GM13976 (cell line): ENCODE measurements at regions not wholly inside any gene's neighbourhood (a gene's known extent, or its start where the extent isn't known, plus 50 kb on each side); places are given as distances from the start of the nearest gene placed in this dataset.
"Not testable (repeated sequence)": the region's sequence is repeated elsewhere in the genome, so short reads cannot be mapped to it uniquely, and the experiment has no call there.

Experiments used
- DNase-seq: peaks from one replicate; pipeline ENCODE4 v3.0.0; 2012; ENCODE audit warnings: low spot score
- CTCF ChIP-seq: IDR thresholded peaks from 2 replicates; pipeline ENCODE4 v1.5.1; 2012; ENCODE audit warnings: borderline replicate concordance, mild to moderate bottlenecking; ENCODE audit not compliant: insufficient read depth; ENCODE audit errors: extremely low read depth, missing control alignments, control extremely low read depth
- in situ Hi-C: fragments of 300-500 bp; cut with MboI; formaldehyde crosslinking; loops from one replicate; pipeline ENCODE4 v1.12.0; 2022; ENCODE audit warnings: low sequenced_read_pairs, mixed read lengths, inconsistent platforms; ENCODE audit not compliant: unreplicated experiment

DNA sequence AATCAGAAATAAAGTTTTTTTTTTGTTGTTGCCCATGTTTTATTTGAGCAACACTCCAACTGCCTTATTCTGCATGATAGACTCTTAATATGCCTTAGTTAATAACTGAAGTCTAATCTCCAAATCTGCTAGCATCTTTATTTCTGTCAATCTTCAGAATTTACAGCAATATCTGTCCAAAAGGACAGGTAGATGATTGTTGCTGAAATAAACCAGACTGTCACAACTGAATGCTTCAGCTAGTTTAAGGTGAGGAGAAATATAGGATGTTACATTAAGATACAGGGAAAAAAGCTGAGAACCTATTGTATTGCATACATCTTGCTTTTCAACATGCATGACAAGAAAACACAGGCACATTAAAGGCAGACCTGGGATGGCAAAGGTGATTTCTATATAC, 204.3 kb downstream of the SLITRK1 start:
- DNase-seq, result no peak
- TF ChIP-seq CTCF, result no peak
- in situ Hi-C loops, result no loop called here

- no peak for DNase-seq
- in situ Hi-C loops, result no loop called here
- no peak for TF ChIP-seq CTCF
Observed at GRCh38 chr13:83672612-83673011, 209.7 kb downstream of the SLITRK1 start.

DNA sequence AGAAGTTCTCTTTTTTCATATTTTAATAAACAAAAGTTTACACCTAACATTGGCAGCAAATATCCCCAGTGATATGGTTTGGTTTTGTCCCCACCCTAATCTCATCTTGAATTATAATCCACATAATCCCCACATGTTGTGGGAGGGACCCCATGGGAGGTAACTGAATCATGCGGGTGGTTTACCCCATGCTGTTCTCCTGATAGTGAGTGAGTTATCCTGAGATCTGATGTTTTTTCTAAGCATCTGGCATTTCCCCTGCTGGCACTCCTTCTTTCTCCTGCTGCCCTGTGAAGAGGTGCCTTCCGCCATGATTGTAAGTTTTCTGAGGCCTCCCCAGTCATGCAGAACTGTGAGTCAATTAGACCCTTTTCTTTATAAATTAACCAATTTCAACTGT, 214.7 kb downstream of the SLITRK1 start:
- TF ChIP-seq CTCF, result no peak
- DNase-seq, result no peak
- in situ Hi-C loops, result no loop called here

- in situ Hi-C loops, result no loop called here
- DNase-seq, result no peak
- TF ChIP-seq CTCF, result no peak
Observed at GRCh38 chr13:83666141-83666540, 216.1 kb downstream of the SLITRK1 start.

- in situ Hi-C loops, result no loop called here
- DNase-seq, result no peak
- no peak for TF ChIP-seq CTCF
Observed at GRCh38 chr13:83657281-83657680, 225.0 kb downstream of the SLITRK1 start.

DNA sequence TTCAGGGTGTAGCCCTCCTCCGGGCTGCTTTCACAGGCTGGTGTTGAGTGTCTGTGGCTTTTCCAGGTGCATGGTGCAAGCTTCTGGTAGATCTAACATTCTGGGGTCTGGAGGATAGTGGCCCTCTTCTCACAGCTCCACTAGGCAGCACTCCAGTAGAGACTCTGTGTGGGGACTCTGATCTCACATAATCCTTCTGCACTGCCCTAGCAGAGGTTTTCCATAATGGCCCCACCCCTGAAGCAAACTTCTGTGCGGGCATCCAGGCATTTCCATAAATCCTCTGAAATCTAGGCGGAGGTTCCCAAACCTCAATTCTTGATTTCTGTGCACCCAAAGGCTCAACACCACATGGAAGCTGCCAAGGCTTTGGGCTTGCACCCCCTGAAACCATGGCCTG, 239.7 kb downstream of the SLITRK1 start:
- DNase-seq, in situ Hi-C loops: not testable (repeated sequence)

- in situ Hi-C loops, result no loop called here
- DNase-seq, result no peak
- no peak for TF ChIP-seq CTCF
Observed at GRCh38 chr13:83634601-83635000, 247.7 kb downstream of the SLITRK1 start.
